OCI-LY1 (cell line): ENCODE measurements at regions not wholly inside any gene's neighbourhood (a gene's known extent, or its start where the extent isn't known, plus 50 kb on each side); places are given as distances from the start of the nearest gene placed in this dataset.

Experiments
- CTCF ChIP-seq: fragments of 200-600 bp; sonication (generic), shearing (Covaris generic); IDR thresholded peaks from 2 replicates; pipeline ENCODE4 v1.5.1; 2017; ENCODE audit warnings: mild to moderate bottlenecking, antibody characterized with exemption, low read length, moderate library complexity, mixed read lengths
- EZH2 ChIP-seq: fragments of 200-600 bp; sonication (generic), shearing (Covaris generic); IDR thresholded peaks from 2 replicates; pipeline ENCODE4 v1.8.0; 2017; ENCODE audit warnings: borderline replicate concordance, mixed run types, mild to moderate bottlenecking, antibody characterized with exemption, low read length, moderate library complexity, mixed read lengths

- TF ChIP-seq CTCF: no peak
- TF ChIP-seq EZH2: no peak
Observed at GRCh38 chr11:33544593-33545373, 155.8 kb downstream of the C11orf91 start.
